ENCODE measurements at regions not wholly inside any gene's neighbourhood (a gene's known extent, or its start where the extent isn't known, plus 50 kb on each side); places are given as distances from the start of the nearest gene placed in this dataset.

DNA sequence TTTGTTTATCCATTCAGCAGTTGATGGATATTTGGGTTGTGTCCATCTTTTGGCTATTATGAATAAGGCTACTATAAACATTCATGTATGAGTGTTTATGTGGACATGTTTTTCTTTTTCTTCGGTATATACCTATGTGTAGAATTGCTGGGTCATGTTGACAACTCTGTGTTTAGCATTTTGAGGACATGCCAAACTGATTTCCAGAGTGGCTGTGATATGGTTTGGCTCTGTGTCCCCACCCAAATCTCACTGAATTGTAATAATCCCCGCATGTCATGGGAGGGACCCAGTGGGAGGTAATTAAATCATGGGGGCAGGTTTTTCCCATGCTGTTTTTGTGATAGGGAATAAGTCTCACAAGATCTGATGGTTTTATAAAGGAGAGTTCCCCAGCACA is 439.7 kb downstream of the UTRN start:
- H3K27me3 ChIP-seq (ENCODE audit: control insufficient read depth, insufficient read depth, low read length), result no peaks in the 10 kb centered on the region
- H3K9ac ChIP-seq (ENCODE audit: low read depth, low read length), result no peak overlapping the region
- H3K36me3 ChIP-seq (ENCODE audit: control insufficient read depth, insufficient read depth, low read length), result no peaks in the 10 kb centered on the region
- no peak overlapping the region for H3K27ac ChIP-seq (ENCODE audit: low read depth, low read length)
- peaks cover 32% of the 10 kb centered on the region for H3K4me1 ChIP-seq (ENCODE audit: control insufficient read depth, insufficient read depth, low read length)
- no peak overlapping the region for H3K4me3 ChIP-seq (ENCODE audit: low read depth, low read length)
- H3K9me3 ChIP-seq (ENCODE audit: control insufficient read depth, insufficient read depth, low read length), result no peaks in the 10 kb centered on the region

DNA sequence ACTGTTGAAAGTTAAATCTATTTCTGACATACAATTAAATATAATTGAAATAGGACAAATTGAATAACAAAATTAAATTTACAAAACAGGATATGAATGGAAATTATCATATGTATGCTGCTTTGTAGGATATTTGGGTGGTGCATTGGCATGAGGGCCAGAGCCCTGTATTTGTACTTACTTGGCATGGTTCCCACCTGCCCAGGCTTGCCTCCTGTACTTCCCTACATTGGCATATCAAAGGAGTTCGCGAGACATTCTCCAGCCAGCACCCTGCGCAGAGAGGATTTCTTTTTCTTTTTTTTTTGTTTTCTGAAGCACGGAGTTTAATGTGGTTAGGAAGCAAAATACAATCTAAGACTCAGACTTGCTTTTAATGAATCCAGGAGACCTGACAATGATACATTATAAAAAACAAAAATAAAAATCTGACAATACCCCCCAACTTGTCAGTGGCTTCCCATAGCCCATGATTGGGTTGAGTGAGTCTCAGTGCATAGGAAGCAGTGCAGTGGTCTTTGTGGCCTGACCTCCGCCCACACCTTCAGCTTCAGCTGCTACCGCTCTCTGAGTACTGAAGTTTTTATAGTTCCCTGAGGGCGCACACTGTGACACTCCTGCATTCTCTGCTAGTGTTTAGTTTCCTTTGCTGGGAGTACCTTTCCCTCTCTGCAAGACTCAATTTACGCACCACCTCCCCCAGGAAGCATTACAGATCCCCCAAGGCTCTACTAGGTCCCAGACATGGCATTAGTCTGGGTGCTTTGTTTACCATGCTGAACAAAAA is 440.8 kb downstream of the UTRN start:
- peaks cover 4% of the 10 kb centered on the region; the same call in 1 of the 2 replicates for H3K36me3 ChIP-seq (ENCODE audit: control insufficient read depth, insufficient read depth, low read length)
- no peaks in the 10 kb centered on the region for H3K27me3 ChIP-seq (ENCODE audit: control insufficient read depth, insufficient read depth, low read length)
- H3K27ac ChIP-seq (ENCODE audit: low read depth, low read length), result peak overlapping the region; percentile 1
- no peaks in the 10 kb centered on the region for H3K9me3 ChIP-seq (ENCODE audit: control insufficient read depth, insufficient read depth, low read length)
- H3K4me3 ChIP-seq (ENCODE audit: low read depth, low read length), result no peak overlapping the region
- H3K4me1 ChIP-seq (ENCODE audit: control insufficient read depth, insufficient read depth, low read length), result peaks cover 38% of the 10 kb centered on the region
- no peak overlapping the region for H3K9ac ChIP-seq (ENCODE audit: low read depth, low read length)

DNA sequence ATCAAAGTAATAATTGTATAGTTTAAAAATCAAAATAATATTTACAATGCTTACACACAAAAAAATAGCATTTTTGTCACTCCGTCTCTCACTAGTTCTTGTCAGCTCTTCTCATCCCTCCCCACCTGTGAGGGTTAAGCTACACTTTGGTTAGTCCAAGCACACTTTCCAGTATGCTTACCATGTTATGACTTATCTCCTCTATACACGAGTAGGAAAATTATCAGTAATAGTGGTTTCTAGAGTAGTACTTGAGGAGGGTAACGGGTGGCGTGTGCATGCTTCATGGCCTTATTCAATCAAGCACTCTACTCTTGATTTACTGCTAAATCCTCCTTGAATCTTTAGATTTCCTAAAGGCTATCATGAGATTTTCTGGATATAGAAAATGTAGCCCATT is 443.7 kb downstream of the UTRN start:
- peaks cover 14% of the 10 kb centered on the region for H3K36me3 ChIP-seq (ENCODE audit: control insufficient read depth, insufficient read depth, low read length)
- no peak overlapping the region for H3K27ac ChIP-seq (ENCODE audit: low read depth, low read length)
- H3K4me3 ChIP-seq (ENCODE audit: low read depth, low read length), result no peak overlapping the region
- no peaks in the 10 kb centered on the region for H3K27me3 ChIP-seq (ENCODE audit: control insufficient read depth, insufficient read depth, low read length)
- H3K9me3 ChIP-seq (ENCODE audit: control insufficient read depth, insufficient read depth, low read length), result no peaks in the 10 kb centered on the region
- H3K4me1 ChIP-seq (ENCODE audit: control insufficient read depth, insufficient read depth, low read length), result peaks cover 38% of the 10 kb centered on the region
- H3K9ac ChIP-seq (ENCODE audit: low read depth, low read length), result no peak overlapping the region

DNA sequence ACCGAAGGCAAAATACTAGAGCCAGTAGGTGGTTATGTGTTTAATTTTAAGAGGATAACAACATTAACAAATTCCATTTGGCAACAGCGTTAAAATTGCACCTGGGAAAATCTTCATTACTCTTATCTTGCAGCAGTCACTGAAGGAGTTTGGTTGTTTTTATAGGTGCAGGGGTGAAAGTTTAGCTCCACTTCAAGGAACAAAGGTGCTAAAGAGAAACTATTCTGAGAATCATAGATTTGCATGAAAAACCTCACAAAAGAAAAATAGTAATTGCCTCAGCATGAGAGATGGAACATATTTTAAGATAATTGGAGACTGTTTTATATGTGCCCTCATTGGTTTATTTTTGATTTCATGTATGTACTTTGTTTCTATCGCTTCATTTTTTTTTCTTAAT is 444.4 kb downstream of the UTRN start:
- Histone ChIP-seq H3K36me3 (ENCODE audit: control insufficient read depth, insufficient read depth, low read length) (peaks cover 14% of the 10 kb centered on the region), H3K4me3 (ENCODE audit: low read depth, low read length) (no peak overlapping the region), H3K9ac (ENCODE audit: low read depth, low read length) (no peak overlapping the region), H3K4me1 (ENCODE audit: control insufficient read depth, insufficient read depth, low read length) (peaks cover 38% of the 10 kb centered on the region), H3K27ac (ENCODE audit: low read depth, low read length) (no peak overlapping the region), H3K9me3 (ENCODE audit: control insufficient read depth, insufficient read depth, low read length) (no peaks in the 10 kb centered on the region), H3K27me3 (ENCODE audit: control insufficient read depth, insufficient read depth, low read length) (no peaks in the 10 kb centered on the region)

DNA sequence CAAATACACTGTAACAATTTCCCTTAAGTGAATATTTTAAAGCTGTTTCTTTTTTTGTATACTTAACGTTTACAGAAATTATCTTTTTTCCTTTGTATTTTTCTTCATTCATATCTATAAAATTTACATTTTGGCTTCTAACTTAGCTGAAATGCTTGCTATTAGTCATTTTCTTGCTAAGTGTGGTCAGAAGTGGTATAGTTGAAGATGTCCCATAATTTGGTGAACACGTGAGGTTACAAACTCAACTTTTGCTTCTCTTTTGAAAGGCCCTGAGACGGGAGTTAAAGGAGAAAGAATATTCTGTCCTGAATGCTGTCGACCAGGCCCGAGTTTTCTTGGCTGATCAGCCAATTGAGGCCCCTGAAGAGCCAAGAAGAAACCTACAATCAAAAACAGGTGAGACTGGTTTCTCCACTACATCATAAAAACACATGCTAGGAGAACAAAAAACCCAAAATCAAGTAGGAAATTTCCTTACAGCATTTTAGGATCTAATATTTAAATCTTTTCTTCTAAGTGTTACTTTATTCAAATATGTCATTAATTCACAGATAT is 445.0 kb downstream of the UTRN start:
- Histone ChIP-seq H3K9ac (ENCODE audit: low read depth, low read length) (no peak overlapping the region), H3K4me3 (ENCODE audit: low read depth, low read length) (no peak overlapping the region), H3K36me3 (ENCODE audit: control insufficient read depth, insufficient read depth, low read length) (peaks cover 14% of the 10 kb centered on the region), H3K4me1 (ENCODE audit: control insufficient read depth, insufficient read depth, low read length) (peaks cover 36% of the 10 kb centered on the region), H3K27me3 (ENCODE audit: control insufficient read depth, insufficient read depth, low read length) (no peaks in the 10 kb centered on the region), H3K27ac (ENCODE audit: low read depth, low read length) (peak overlapping the region; percentile 61), H3K9me3 (ENCODE audit: control insufficient read depth, insufficient read depth, low read length) (no peaks in the 10 kb centered on the region)

DNA sequence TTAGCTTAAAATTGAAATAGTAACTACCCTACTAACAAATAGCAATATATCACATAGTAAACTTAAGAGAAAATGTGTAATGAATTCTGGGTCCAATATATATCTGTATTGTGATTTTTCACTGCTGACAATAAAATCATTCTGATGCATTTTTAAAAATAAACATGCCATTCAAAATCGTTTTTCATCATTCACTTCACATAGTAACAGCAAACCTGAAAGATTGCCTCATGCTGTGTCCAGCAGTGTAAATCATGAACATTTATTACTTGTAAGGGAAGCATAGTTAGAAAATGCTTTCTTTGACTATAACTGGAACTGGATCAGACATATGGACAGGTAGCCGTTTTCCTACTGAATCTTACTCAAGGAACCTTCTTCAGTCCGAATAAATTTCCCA is 446.1 kb downstream of the UTRN start:
- Histone ChIP-seq H3K4me3 (ENCODE audit: low read depth, low read length) (no peak overlapping the region), H3K36me3 (ENCODE audit: control insufficient read depth, insufficient read depth, low read length) (peaks cover 14% of the 10 kb centered on the region), H3K4me1 (ENCODE audit: control insufficient read depth, insufficient read depth, low read length) (peaks cover 25% of the 10 kb centered on the region), H3K9me3 (ENCODE audit: control insufficient read depth, insufficient read depth, low read length) (no peaks in the 10 kb centered on the region), H3K27ac (ENCODE audit: low read depth, low read length) (no peak overlapping the region), H3K27me3 (ENCODE audit: control insufficient read depth, insufficient read depth, low read length) (no peaks in the 10 kb centered on the region), H3K9ac (ENCODE audit: low read depth, low read length) (no peak overlapping the region)

DNA sequence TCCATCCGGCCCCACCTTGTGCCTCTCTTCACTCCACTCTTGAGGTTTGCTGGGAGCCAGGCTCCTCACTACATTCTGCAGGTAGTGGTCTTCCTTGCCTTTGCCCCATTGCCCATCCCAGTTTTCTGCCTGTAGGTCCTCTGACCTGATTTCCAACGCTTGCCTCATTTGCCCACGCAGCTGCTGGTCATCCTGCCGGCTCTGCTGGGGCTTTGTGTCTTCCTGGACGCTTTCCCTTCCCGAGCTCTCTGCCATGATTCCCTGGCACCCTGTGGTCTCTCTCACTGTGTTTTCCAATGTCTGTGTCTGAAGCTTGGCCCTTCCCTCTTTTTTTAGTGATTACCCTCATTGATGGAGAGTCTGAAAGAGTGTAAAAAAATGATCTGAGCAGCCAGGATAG is 451.6 kb downstream of the UTRN start:
- H3K9ac ChIP-seq (ENCODE audit: low read depth, low read length), result no peak overlapping the region
- no peaks in the 10 kb centered on the region for H3K4me1 ChIP-seq (ENCODE audit: control insufficient read depth, insufficient read depth, low read length)
- no peak overlapping the region for H3K27ac ChIP-seq (ENCODE audit: low read depth, low read length)
- H3K27me3 ChIP-seq (ENCODE audit: control insufficient read depth, insufficient read depth, low read length), result no peaks in the 10 kb centered on the region
- no peak overlapping the region for H3K4me3 ChIP-seq (ENCODE audit: low read depth, low read length)
- H3K9me3 ChIP-seq (ENCODE audit: control insufficient read depth, insufficient read depth, low read length), result no peaks in the 10 kb centered on the region
- peaks cover 2% of the 10 kb centered on the region; the same call in 1 of the 2 replicates for H3K36me3 ChIP-seq (ENCODE audit: control insufficient read depth, insufficient read depth, low read length)

DNA sequence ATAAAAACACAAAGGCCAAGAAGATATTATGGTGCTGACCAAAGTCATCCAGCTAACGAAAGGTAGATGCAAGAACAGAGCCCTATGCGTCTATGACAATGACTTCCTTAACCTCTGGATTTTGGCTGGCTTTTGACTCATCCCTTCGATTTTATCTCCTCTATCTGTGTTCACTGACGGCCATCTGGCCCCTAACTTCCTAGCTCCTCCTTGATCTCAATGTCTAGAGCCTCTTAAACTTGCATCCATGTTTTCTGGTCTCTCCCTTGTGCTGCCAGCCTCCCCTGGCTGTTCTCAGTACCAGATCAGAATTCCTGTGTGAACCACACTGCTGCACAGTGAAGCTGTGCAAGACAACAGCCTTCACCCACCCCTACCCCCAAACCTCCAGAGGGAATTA is 452.9 kb downstream of the UTRN start:
- no peak overlapping the region for H3K27ac ChIP-seq (ENCODE audit: low read depth, low read length)
- H3K36me3 ChIP-seq (ENCODE audit: control insufficient read depth, insufficient read depth, low read length), result no peaks in the 10 kb centered on the region
- no peaks in the 10 kb centered on the region for H3K4me1 ChIP-seq (ENCODE audit: control insufficient read depth, insufficient read depth, low read length)
- H3K4me3 ChIP-seq (ENCODE audit: low read depth, low read length), result no peak overlapping the region
- H3K9me3 ChIP-seq (ENCODE audit: control insufficient read depth, insufficient read depth, low read length), result no peaks in the 10 kb centered on the region
- no peaks in the 10 kb centered on the region for H3K27me3 ChIP-seq (ENCODE audit: control insufficient read depth, insufficient read depth, low read length)
- H3K9ac ChIP-seq (ENCODE audit: low read depth, low read length), result no peak overlapping the region

DNA sequence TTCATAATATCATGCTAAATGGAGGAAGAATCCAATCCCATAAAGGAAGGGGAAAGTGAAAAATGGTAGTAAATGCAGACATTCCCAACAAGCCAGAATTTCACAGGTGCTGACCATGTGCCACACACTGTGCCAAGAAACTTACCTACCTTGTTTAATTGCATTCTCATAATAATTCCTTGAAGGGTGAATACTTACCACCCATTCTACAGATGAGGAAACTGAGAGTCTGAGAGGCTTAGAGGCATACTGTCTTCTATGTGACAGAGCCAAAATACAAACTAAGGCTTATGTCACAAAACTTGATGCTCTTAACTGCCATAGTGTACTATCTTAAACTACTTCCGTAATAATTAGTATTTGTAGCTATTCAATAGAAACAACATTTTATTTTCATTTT is 454.7 kb downstream of the UTRN start:
- no peak overlapping the region for H3K27ac ChIP-seq (ENCODE audit: low read depth, low read length)
- no peak overlapping the region for H3K4me3 ChIP-seq (ENCODE audit: low read depth, low read length)
- H3K27me3 ChIP-seq (ENCODE audit: control insufficient read depth, insufficient read depth, low read length), result no peaks in the 10 kb centered on the region
- H3K9me3 ChIP-seq (ENCODE audit: control insufficient read depth, insufficient read depth, low read length), result no peaks in the 10 kb centered on the region
- peaks cover 5% of the 10 kb centered on the region for H3K4me1 ChIP-seq (ENCODE audit: control insufficient read depth, insufficient read depth, low read length)
- H3K9ac ChIP-seq (ENCODE audit: low read depth, low read length), result no peak overlapping the region
- no peaks in the 10 kb centered on the region for H3K36me3 ChIP-seq (ENCODE audit: control insufficient read depth, insufficient read depth, low read length)

DNA sequence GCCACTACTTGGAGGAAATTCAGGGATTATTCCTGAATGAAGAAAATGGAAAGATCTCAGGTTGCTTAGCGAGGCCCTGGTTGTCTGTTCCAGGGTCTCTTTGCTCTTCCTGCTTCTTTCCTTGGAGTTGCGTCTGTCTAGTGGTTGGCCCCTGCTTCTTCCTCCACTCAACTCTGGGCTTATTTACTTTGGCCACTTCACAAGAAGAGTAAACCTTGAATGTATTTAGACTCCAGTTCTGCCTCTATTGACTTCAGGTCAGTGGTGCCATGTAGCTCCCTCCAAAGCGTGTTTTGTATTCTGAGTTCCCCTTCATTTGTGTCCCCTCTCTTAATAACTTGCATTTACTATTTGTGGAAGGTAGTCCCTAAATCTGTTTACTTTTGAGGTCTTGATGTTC is 456.5 kb downstream of the UTRN start:
- H3K9ac ChIP-seq (ENCODE audit: low read depth, low read length), result no peak overlapping the region
- H3K4me1 ChIP-seq (ENCODE audit: control insufficient read depth, insufficient read depth, low read length), result peaks cover 13% of the 10 kb centered on the region
- H3K27ac ChIP-seq (ENCODE audit: low read depth, low read length), result no peak overlapping the region
- H3K27me3 ChIP-seq (ENCODE audit: control insufficient read depth, insufficient read depth, low read length), result no peaks in the 10 kb centered on the region
- H3K4me3 ChIP-seq (ENCODE audit: low read depth, low read length), result no peak overlapping the region
- no peaks in the 10 kb centered on the region for H3K9me3 ChIP-seq (ENCODE audit: control insufficient read depth, insufficient read depth, low read length)
- no peaks in the 10 kb centered on the region for H3K36me3 ChIP-seq (ENCODE audit: control insufficient read depth, insufficient read depth, low read length)

DNA sequence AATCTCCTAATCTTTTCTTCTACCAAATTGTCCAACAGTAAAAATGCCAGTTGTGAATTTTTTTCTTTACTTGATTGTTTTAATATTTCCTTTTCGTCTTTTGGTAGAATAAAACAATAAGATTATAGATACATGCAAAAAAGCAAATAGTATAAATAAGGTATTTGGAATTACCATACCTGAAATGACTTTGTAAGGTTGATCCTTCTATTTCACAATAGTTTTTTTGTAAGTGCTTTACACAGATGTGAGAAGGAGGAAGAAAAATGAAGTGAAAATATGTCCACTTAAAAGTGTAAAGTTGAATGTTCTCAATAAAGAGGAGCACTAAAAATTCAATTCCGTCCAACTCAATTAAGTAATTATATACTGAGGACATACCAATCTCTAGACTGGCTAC is 457.6 kb downstream of the UTRN start:
- no peaks in the 10 kb centered on the region for H3K9me3 ChIP-seq (ENCODE audit: control insufficient read depth, insufficient read depth, low read length)
- no peak overlapping the region for H3K27ac ChIP-seq (ENCODE audit: low read depth, low read length)
- peaks cover 13% of the 10 kb centered on the region for H3K4me1 ChIP-seq (ENCODE audit: control insufficient read depth, insufficient read depth, low read length)
- H3K4me3 ChIP-seq (ENCODE audit: low read depth, low read length), result no peak overlapping the region
- H3K27me3 ChIP-seq (ENCODE audit: control insufficient read depth, insufficient read depth, low read length), result no peaks in the 10 kb centered on the region
- no peaks in the 10 kb centered on the region for H3K36me3 ChIP-seq (ENCODE audit: control insufficient read depth, insufficient read depth, low read length)
- no peak overlapping the region for H3K9ac ChIP-seq (ENCODE audit: low read depth, low read length)

Measured in HUES48 (cell line).